Keratinocyte (primary cell): ENCODE measurements at regions not wholly inside any gene's neighbourhood (a gene's known extent, or its start where the extent isn't known, plus 50 kb on each side); places are given as distances from the start of the nearest gene placed in this dataset.

Experiments
- DNase-seq: peaks from one replicate; pipeline ENCODE4 v3.0.0-alpha.2; 2011; ENCODE audit warnings: low read depth, missing footprints, low spot score
- FAIRE-seq: peaks from 2 replicates; lab custom pipeline; 2011; peaks lifted over from hg19 to GRCh38; lab: Jason Lieb, UNC
- H2AFZ ChIP-seq: 2 replicates; pipeline ENCODE4 v1.6.0; 2012; ENCODE audit warnings: low read length, control low read depth, inconsistent platforms; ENCODE audit not compliant: control insufficient read depth
- H3K27ac ChIP-seq: 2 replicates; pipeline ENCODE4 v1.5.1; 2011; ENCODE audit warnings: low read length; ENCODE audit not compliant: control insufficient read depth, insufficient read depth
- H3K27me3 ChIP-seq: 3 replicates; pipeline ENCODE4 v1.6.0; 2011; ENCODE audit warnings: low read length; ENCODE audit not compliant: control insufficient read depth, insufficient read depth; ENCODE audit errors: extremely low read depth
- H3K36me3 ChIP-seq, 2 experiments: 2 replicates in 1 of 2; 3 replicates in 1 of 2; pipeline ENCODE4 v1.5.1; 2011; ENCODE audit warnings: low read length in 2 of 2, mild to moderate bottlenecking in 1 of 2; ENCODE audit not compliant: control insufficient read depth in 2 of 2, insufficient read depth in 2 of 2; ENCODE audit errors: extremely low read depth in 1 of 2
- H3K4me1 ChIP-seq: 3 replicates; pipeline ENCODE4 v1.5.1; 2011; ENCODE audit warnings: low read length; ENCODE audit not compliant: control insufficient read depth, insufficient read depth; ENCODE audit errors: extremely low read depth
- H3K4me2 ChIP-seq: 3 replicates; pipeline ENCODE4 v1.6.0; 2011; ENCODE audit warnings: low read depth, low read length; ENCODE audit not compliant: control insufficient read depth, insufficient read depth; ENCODE audit errors: extremely low read depth
- H3K4me3 ChIP-seq, 3 experiments: fragments of 200-600 bp in 1 of 3; sonication (generic) in 1 of 3; 2 replicates in 2 of 3; 3 replicates in 1 of 3; pipeline ENCODE4 v1.5.1; 2011 to 2016; ENCODE audit warnings: low read length in 3 of 3, mild to moderate bottlenecking in 3 of 3, control low read depth in 2 of 3, inconsistent platforms in 1 of 3, low read depth in 1 of 3, mixed read lengths in 1 of 3, mixed run types in 1 of 3, moderate library complexity in 1 of 3; ENCODE audit not compliant: control insufficient read depth in 2 of 3, insufficient read depth in 2 of 3; ENCODE audit errors: extremely low read depth in 1 of 3
- H3K79me2 ChIP-seq: 2 replicates; pipeline ENCODE4 v1.6.0; 2012; ENCODE audit warnings: low read length; ENCODE audit not compliant: control insufficient read depth, insufficient read depth
- H3K9ac ChIP-seq: 3 replicates; pipeline ENCODE4 v1.6.0; 2011; ENCODE audit warnings: low read length; ENCODE audit not compliant: control insufficient read depth, insufficient read depth; ENCODE audit errors: extremely low read depth
- H3K9me1 ChIP-seq: 3 replicates; pipeline ENCODE4 v1.6.0; 2011; ENCODE audit warnings: low read length; ENCODE audit not compliant: control insufficient read depth, insufficient read depth; ENCODE audit errors: extremely low read depth
- H3K9me3 ChIP-seq: 2 replicates; pipeline ENCODE4 v1.5.1; 2012; ENCODE audit warnings: low read depth, low read length; ENCODE audit not compliant: control insufficient read depth
- H4K20me1 ChIP-seq: 3 replicates; pipeline ENCODE4 v1.6.0; 2011; ENCODE audit warnings: low read length; ENCODE audit not compliant: control insufficient read depth, insufficient read depth; ENCODE audit errors: extremely low read depth
- CTCF ChIP-seq, 3 experiments: IDR thresholded peaks in 1 of 3; conservative IDR thresholded peaks in 1 of 3; optimal IDR thresholded peaks in 1 of 3; 2 replicates in 2 of 3; 3 replicates in 1 of 3; pipeline versions ENCODE3 to v1.5.1; 2011; ENCODE audit warnings: low read length in 3 of 3, mild to moderate bottlenecking in 3 of 3, moderate library complexity in 2 of 3, control low read depth in 1 of 3, inconsistent platforms in 1 of 3; ENCODE audit not compliant: insufficient read depth in 2 of 3; ENCODE audit errors: extremely low read depth in 1 of 3
- EZH2 ChIP-seq: IDR thresholded peaks from one replicate; pipeline ENCODE4 v1.6.1; 2012; ENCODE audit warnings: inconsistent platforms, mild to moderate bottlenecking, low read length, moderate library complexity
- dilution Hi-C: fragments of 300-500 bp; cut with MboI; formaldehyde crosslinking; loops from one replicate; pipeline ENCODE4 v1.7.0; 2020; ENCODE audit warnings: low sequenced_read_pairs; ENCODE audit not compliant: extremely low pct_ligation_motif_present

GRCh38 chr6:138691595-138692057 lies 81.9 kb upstream of the CCDC28A start:
- no peak for DNase-seq
- H3K9me3 ChIP-seq = no peaks in the 10 kb centered on the region
- peaks cover 57% of the 10 kb centered on the region for H3K79me2 ChIP-seq
- peak; percentile 73 for FAIRE-seq
- H3K9me1 ChIP-seq = no peaks in the 10 kb centered on the region
- H3K4me3 ChIP-seq = peak overlapping the region; percentile 65 to 91 (median 78)
- TF ChIP-seq CTCF (optimal IDR thresholded peaks at IDR 0.05 in 1 of 3, IDR thresholded peaks at IDR 0.05 in 1 of 3, conservative IDR thresholded peaks at IDR 0.05 in 1 of 3; ENCODE audit: extremely low read depth in 1 of 3, insufficient read depth in 2 of 3, low read length in 3 of 3) = no peak
- no peak for TF ChIP-seq EZH2
- peaks cover 0 to 4% of the 10 kb centered on the region in 2 experiments for H3K36me3 ChIP-seq
- peak overlapping the region; percentile 94 for H3K27ac ChIP-seq
- dilution Hi-C loops = no loop called here
- no peaks in the 10 kb centered on the region for H4K20me1 ChIP-seq
- H3K4me1 ChIP-seq = peaks cover 30% of the 10 kb centered on the region
- H3K27me3 ChIP-seq = no peaks in the 10 kb centered on the region
- peak overlapping the region; percentile 93 for H3K4me2 ChIP-seq
- peak overlapping the region; percentile 97 for H3K9ac ChIP-seq
- peak overlapping the region; percentile 68 for H2AFZ ChIP-seq

GRCh38 chr6:138692058-138692977 lies 81.3 kb upstream of the CCDC28A start:
- Histone ChIP-seq H3K9me1 (no peaks in the 10 kb centered on the region), H2AFZ (peak overlapping the region; percentile 68), H4K20me1 (no peaks in the 10 kb centered on the region), H3K36me3 (no peaks in the 10 kb centered on the region), H3K27me3 (no peaks in the 10 kb centered on the region), H3K9me3 (no peaks in the 10 kb centered on the region), H3K79me2 (peaks cover 50% of the 10 kb centered on the region), H3K4me1 (peaks cover 30% of the 10 kb centered on the region), H3K27ac (peak overlapping the region; percentile 94), H3K4me3 (peak overlapping the region; percentile 65 to 91 (median 78)), H3K9ac (peak overlapping the region; percentile 97), H3K4me2 (peak overlapping the region; percentile 93)
- FAIRE-seq (no peak), DNase-seq (no peak)
- peak; percentile 45 to 79 (median 67) for TF ChIP-seq CTCF (optimal IDR thresholded peaks at IDR 0.05 in 1 of 3, IDR thresholded peaks at IDR 0.05 in 1 of 3, conservative IDR thresholded peaks at IDR 0.05 in 1 of 3; ENCODE audit: extremely low read depth in 1 of 3, insufficient read depth in 2 of 3, low read length in 3 of 3)
- TF ChIP-seq EZH2 = no peak
- dilution Hi-C loops = no loop called here
